HL-60 (cell line): ENCODE measurements at regions not wholly inside any gene's neighbourhood (a gene's known extent, or its start where the extent isn't known, plus 50 kb on each side); places are given as distances from the start of the nearest gene placed in this dataset.

Source experiments
- DNase-seq, 2 experiments: peaks; one replicate each; pipeline ENCODE4 v3.0.0-alpha.2; 2010 to 2020; ENCODE audit warnings: low read depth in 1 of 2, low spot score in 1 of 2
- H3K27ac ChIP-seq: fragments of 250-450 bp; sonication (Bioruptor Pico); replicated peaks from 2 replicates; pipeline ENCODE4 v1.5.1; 2020; ENCODE audit warnings: mild to moderate bottlenecking, moderate library complexity
- H3K27me3 ChIP-seq: fragments of 250-450 bp; sonication (Bioruptor Pico); 2 replicates; pipeline ENCODE4 v1.5.1; 2021; ENCODE audit warnings: mild to moderate bottlenecking, moderate library complexity; ENCODE audit not compliant: insufficient read depth, poor library complexity, severe bottlenecking
- H3K4me3 ChIP-seq: replicated peaks from 2 replicates; pipeline ENCODE4 v1.5.1; 2011; ENCODE audit warnings: mild to moderate bottlenecking, control low read depth, low read length; ENCODE audit not compliant: insufficient read depth
- GABPA ChIP-seq: IDR thresholded peaks from 2 replicates; pipeline ENCODE4 v1.6.1; 2012; ENCODE audit warnings: low read depth
- POLR2AphosphoS5 ChIP-seq: IDR thresholded peaks from 2 replicates; pipeline ENCODE4 v1.6.1; 2012; ENCODE audit warnings: low read depth
- SPI1 ChIP-seq: IDR thresholded peaks from 2 replicates; pipeline ENCODE4 v1.6.1; 2012; ENCODE audit warnings: low read depth, mild to moderate bottlenecking, borderline replicate concordance
- TF ChIP-seq, protein P1 (sequence below): IDR thresholded peaks from one replicate; pipeline ENCODE4 v1.5.1; 2011; ENCODE audit warnings: low read length, control low read depth, inconsistent platforms; ENCODE audit not compliant: insufficient read depth
- TF ChIP-seq, protein P2 (sequence below): IDR thresholded peaks from 2 replicates; pipeline ENCODE4 v1.6.1; 2012; ENCODE audit warnings: low read depth; ENCODE audit not compliant: insufficient replicate concordance

DNA sequence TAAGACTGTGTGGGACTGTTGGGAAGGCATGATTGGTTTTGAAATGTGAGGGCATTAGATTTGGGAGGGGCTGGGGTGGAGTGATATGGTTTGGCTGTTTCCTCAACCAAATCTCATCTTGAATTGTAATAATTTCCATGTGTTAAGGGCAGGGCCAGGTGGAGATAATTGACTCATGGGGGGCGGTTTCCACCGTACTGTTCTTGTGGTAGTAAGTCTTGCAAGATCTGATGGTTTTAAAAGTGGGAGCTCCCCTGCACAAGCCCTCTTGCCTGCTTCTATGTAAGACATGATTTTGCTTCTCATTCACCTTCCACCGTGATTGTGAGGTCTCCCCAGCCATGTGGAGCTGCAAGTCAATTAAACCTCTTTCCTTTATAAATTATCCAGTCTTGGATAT, 76.6 kb upstream of the PPFIA2 start:
- no peak for DNase-seq
- Histone ChIP-seq H3K4me3 (no peak overlapping the region), H3K27ac (no peak overlapping the region), H3K27me3 (no peaks in the 10 kb centered on the region)
- TF ChIP-seq, protein P1, sequence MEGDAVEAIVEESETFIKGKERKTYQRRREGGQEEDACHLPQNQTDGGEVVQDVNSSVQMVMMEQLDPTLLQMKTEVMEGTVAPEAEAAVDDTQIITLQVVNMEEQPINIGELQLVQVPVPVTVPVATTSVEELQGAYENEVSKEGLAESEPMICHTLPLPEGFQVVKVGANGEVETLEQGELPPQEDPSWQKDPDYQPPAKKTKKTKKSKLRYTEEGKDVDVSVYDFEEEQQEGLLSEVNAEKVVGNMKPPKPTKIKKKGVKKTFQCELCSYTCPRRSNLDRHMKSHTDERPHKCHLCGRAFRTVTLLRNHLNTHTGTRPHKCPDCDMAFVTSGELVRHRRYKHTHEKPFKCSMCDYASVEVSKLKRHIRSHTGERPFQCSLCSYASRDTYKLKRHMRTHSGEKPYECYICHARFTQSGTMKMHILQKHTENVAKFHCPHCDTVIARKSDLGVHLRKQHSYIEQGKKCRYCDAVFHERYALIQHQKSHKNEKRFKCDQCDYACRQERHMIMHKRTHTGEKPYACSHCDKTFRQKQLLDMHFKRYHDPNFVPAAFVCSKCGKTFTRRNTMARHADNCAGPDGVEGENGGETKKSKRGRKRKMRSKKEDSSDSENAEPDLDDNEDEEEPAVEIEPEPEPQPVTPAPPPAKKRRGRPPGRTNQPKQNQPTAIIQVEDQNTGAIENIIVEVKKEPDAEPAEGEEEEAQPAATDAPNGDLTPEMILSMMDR: no peak
- TF ChIP-seq, protein P2, sequence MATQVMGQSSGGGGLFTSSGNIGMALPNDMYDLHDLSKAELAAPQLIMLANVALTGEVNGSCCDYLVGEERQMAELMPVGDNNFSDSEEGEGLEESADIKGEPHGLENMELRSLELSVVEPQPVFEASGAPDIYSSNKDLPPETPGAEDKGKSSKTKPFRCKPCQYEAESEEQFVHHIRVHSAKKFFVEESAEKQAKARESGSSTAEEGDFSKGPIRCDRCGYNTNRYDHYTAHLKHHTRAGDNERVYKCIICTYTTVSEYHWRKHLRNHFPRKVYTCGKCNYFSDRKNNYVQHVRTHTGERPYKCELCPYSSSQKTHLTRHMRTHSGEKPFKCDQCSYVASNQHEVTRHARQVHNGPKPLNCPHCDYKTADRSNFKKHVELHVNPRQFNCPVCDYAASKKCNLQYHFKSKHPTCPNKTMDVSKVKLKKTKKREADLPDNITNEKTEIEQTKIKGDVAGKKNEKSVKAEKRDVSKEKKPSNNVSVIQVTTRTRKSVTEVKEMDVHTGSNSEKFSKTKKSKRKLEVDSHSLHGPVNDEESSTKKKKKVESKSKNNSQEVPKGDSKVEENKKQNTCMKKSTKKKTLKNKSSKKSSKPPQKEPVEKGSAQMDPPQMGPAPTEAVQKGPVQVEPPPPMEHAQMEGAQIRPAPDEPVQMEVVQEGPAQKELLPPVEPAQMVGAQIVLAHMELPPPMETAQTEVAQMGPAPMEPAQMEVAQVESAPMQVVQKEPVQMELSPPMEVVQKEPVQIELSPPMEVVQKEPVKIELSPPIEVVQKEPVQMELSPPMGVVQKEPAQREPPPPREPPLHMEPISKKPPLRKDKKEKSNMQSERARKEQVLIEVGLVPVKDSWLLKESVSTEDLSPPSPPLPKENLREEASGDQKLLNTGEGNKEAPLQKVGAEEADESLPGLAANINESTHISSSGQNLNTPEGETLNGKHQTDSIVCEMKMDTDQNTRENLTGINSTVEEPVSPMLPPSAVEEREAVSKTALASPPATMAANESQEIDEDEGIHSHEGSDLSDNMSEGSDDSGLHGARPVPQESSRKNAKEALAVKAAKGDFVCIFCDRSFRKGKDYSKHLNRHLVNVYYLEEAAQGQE: no peak
- no peak for TF ChIP-seq POLR2AphosphoS5
- TF ChIP-seq SPI1: no peak
- no peak for TF ChIP-seq GABPA

GRCh38 chr12:81819991-81820633, 61.0 kb upstream of the PPFIA2 start:
- no peak for TF ChIP-seq GABPA
- TF ChIP-seq, protein P2: no peak
- TF ChIP-seq POLR2AphosphoS5: no peak
- no peak for TF ChIP-seq SPI1
- TF ChIP-seq, protein P1: no peak
- Histone ChIP-seq H3K4me3 (no peak overlapping the region), H3K27ac (no peak overlapping the region), H3K27me3 (no peaks in the 10 kb centered on the region)
- no peak for DNase-seq

DNA sequence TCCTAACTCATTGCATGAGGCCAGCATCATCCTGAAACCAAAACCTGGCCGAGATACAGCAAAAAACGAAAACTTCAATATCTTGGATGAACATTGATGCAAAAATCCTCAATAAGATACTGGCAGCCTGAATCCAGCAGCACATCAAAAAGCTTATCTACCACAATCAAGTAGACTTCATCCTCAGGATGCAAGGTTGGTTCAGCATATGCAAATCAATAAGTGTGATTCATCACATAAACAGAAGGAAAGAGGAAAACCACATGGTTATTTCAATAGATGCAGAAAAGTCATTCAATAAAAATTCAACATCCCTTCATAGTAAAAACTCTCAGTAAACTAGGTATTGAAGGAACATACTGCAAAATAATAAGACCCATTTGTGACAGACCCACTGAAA, 56.5 kb upstream of the PPFIA2 start:
- TF ChIP-seq, protein P1: no peak
- TF ChIP-seq, protein P2: no peak
- TF ChIP-seq POLR2AphosphoS5 (no peak), GABPA (no peak), SPI1 (no peak)
- no peak for DNase-seq
- H3K27me3 ChIP-seq: no peaks in the 10 kb centered on the region
- H3K27ac ChIP-seq: no peak overlapping the region
- no peak overlapping the region for H3K4me3 ChIP-seq
